Esophagus muscularis mucosa (tissue), 3 donors: ENCODE measurements at regions not wholly inside any gene's neighbourhood (a gene's known extent, or its start where the extent isn't known, plus 50 kb on each side); places are given as distances from the start of the nearest gene placed in this dataset.

Source experiments
- CTCF ChIP-seq, 3 experiments: fragments of 200-600 bp in 2 of 3; fragments of 450-650 bp in 1 of 3; sonication (generic) in 2 of 3; IDR thresholded peaks; one replicate each; pipeline ENCODE4 v1.5.1; 2017 to 2019; ENCODE audit warnings: antibody characterized with exemption in 3 of 3, mild to moderate bottlenecking in 2 of 3, moderate library complexity in 1 of 3
- POLR2A ChIP-seq: fragments of 450-650 bp; IDR thresholded peaks from one replicate; pipeline ENCODE4 v1.6.1; 2017; ENCODE audit warnings: antibody characterized with exemption, moderate library complexity, mild to moderate bottlenecking, low read depth
- POLR2AphosphoS5 ChIP-seq, 2 donors: sonication (generic); formaldehyde crosslinking; IDR thresholded peaks; one replicate each; pipeline ENCODE4 v1.6.1; 2017; ENCODE audit warnings: antibody characterized with exemption in 2 of 2

DNA sequence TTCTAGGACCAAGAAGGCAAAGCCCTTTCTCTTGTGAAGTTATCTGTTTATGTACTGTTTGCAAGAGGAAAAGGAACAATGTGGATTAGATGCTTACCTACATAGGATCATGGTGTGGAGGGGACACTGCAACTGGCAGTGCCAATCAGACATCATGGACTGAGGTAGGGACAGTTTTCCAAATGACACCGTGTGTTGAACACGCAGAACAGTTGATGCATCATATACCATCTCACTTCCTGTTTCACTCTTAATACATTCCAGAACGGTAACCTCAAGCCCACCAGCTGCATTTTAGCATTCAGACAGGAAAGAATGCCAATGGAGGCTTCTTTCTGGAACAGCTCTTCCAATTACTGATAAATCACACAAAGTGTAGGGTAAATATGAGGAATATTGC, 397.7 kb upstream of the LMCD1 start:
- TF ChIP-seq CTCF (IDR thresholded peaks at IDR 0.05): no peak
- no peak for TF ChIP-seq POLR2A
- TF ChIP-seq POLR2AphosphoS5 (IDR thresholded peaks at IDR 0.05): no peak
